DMS53 treated with DMSO at 0.1 percent for 48 hours (cell line): ENCODE measurements at regions not wholly inside any gene's neighbourhood (a gene's known extent, or its start where the extent isn't known, plus 50 kb on each side); places are given as distances from the start of the nearest gene placed in this dataset.

Source experiments
- DNase-seq: peaks from one replicate; lab custom pipeline; 2025; ENCODE audit not compliant: unreplicated experiment; lab: John Stamatoyannopoulos, UW

DNA sequence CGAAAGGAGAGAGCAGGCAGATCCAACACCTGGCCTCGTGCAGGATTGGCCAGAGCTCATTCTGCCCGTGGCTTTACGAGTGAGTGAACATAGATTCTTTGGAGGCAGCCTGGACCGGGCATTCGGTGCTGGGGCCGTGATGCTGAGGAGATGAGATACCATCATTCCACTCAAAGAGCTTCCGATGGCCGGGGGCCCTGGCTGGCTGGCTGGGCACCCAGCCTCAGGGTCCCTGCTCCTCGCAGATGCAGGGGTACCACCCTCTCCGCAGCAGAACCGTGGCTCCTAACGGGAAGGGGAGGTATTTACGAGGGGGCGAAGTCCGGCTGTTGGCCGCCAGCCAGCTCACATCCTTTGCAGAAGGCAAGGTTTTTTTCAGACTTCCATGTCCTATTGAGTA lies 66.1 kb upstream of the FOXF1 start:
- DNase-seq = no peak

DNA sequence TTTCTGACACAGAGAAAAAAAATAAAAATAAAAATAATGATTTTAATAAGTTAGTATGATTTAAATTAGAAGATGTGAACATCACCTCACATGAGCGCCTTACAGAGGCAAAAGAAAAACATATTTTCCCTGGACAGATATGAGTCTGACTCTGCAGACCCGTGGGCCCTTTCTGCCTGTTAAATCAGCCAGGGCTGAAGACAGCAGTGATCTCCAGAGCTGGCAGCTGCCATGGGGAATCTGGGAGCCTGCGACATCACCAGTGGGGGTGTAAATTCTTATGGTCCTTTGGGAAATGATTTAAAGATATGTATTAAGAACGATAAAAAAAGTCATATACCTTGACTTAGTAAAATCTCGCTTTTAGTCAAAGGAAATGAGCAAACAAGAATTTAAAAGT lies 65.7 kb upstream of the FOXF1 start:
- DNase-seq = no peak

- no peak for DNase-seq
These were observed 64.0 kb upstream of the FOXF1 start for GRCh38 chr16:86446279-86446678.

DNA sequence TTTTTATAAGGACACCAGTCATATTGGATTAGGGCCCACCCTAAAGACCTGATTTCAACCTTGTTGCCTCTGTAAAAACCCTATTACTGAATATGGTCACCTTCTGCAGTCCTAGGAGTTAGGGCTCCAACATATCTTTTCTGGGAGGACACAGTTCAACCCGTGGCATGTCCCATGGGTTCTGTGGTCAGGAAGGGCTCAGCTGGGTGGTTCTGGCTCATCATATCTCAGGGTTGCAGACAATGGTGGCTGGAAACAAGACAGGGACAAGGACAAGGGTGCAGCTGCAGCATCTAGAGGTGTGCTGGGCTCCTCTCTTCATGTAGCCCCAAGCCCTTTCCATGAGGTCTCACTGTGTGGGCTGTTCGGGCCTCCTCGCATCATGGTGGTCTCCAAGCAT lies 63.1 kb upstream of the FOXF1 start:
- no peak for DNase-seq

- DNase-seq = no peak
These were observed 61.9 kb upstream of the FOXF1 start for GRCh38 chr16:86448306-86448890.

GRCh38 chr16:86449446-86450095 lies 60.8 kb upstream of the FOXF1 start:
- DNase-seq = no peak

GRCh38 chr16:86450691-86451090 lies 59.6 kb upstream of the FOXF1 start:
- no peak for DNase-seq

DNA sequence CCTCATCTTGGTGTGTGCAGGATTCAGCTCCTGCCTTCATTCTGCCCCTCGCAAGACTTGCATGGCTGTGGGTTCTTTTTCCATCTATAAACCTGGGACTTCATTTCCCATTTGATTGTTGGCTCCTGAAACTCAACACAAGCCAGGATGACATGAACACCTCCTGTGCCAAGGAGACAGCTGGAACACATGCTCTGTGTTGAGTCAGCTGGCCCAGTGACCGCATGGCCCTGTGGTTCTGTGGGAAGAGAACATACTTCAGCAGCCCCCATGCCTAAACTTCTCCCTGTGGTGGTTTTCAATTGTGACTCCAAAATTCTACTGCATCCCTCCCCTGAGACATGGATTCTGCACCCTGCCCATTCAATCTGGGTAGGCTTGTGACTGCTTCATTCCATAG lies 57.9 kb upstream of the FOXF1 start:
- no peak for DNase-seq

GRCh38 chr16:86455116-86455515 lies 55.2 kb upstream of the FOXF1 start:
- DNase-seq = no peak

GRCh38 chr16:86455640-86456039 lies 54.7 kb upstream of the FOXF1 start:
- no peak for DNase-seq

DNA sequence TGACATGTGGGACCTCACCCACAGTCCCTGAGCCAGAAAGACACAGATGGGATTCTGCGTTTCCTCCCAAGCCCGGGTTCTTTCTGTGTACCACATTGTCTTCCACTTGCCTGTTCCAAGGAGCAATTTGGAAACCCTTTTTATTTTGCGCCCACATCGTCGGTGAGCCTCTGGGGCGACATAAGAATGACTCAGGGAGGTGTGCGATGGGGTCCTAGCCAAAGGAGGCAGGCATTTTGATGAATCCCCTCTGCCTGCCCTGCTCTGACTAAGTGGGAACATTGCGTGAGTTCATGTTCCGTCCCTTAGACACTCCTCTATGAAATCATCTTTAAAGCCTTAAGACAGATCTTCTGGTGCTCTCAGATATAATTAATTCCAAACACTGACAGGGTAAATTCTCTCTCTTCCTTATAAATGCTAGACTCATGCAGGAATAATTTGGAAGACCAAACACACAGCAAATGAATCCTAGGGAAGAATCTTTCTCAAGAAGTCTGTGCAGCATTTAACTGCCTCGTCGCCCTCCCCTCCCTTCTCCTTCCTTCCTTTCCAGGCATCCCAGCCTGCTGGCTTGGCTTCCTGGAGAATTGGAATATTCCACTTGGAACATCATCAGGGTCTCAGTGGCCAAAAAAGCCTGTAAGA lies 52.7 kb upstream of the FOXF1 start:
- no peak for DNase-seq

DNA sequence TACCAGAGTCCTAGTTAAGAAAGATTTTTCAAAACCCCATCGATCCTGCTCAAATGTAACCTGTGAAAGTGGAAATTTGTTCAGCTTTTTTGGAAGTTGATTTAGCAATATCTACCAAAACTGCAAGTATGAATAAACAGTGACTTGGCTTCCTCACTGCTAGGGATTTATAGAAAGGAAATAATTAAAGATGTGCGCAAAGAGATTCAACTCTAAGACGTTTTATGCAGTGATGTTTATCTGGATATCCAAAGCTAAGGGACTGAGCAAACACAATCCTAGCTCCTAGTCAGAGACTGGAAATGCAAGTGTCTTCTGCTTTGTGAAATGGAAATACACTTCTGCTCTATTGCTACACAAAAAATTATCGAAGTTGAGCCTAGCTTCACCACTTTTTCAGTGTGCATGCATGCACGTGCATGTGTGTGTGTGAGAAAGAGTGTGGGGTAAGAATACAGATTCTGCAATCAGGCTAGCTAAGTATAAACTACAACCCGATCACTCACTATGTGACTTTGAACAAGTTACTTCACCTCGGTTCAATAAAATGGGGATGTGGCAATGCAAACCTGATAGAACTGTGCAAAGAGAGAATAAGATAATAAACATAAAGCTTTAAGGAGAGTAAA lies 52.1 kb upstream of the FOXF1 start:
- no peak for DNase-seq

GRCh38 chr16:86459266-86459665 lies 51.1 kb upstream of the FOXF1 start:
- no peak for DNase-seq
